Right renal pelvis (tissue), 4 donors: ENCODE measurements at regions not wholly inside any gene's neighbourhood (a gene's known extent, or its start where the extent isn't known, plus 50 kb on each side); places are given as distances from the start of the nearest gene placed in this dataset.
A peak's percentile ranks its signal among the peaks of the same experiment; 100 is the strongest.
"Not testable (repeated sequence)": the region's sequence is repeated elsewhere in the genome, so short reads cannot be mapped to it uniquely, and the experiment has no call there.

Source experiments
- DNase-seq, 4 donors: peaks; one replicate each; pipeline ENCODE4 v3.0.0-alpha.2; 2013; ENCODE audit warnings: low read depth in 4 of 4, low spot score in 3 of 4, missing footprints in 1 of 4

- DNase-seq: no peak
Observed at GRCh38 chr4:26197018-26197779, 123.6 kb upstream of the RBPJ start.

GRCh38 chr4:26198931-26199330, 121.9 kb upstream of the RBPJ start:
- not testable (repeated sequence) for DNase-seq

GRCh38 chr4:26199596-26199995, 121.2 kb upstream of the RBPJ start:
- DNase-seq: no peak

- DNase-seq: no peak
Observed at GRCh38 chr4:26201120-26201519, 119.7 kb upstream of the RBPJ start.

- DNase-seq: no peak
Observed at GRCh38 chr4:26204249-26204825, 116.5 kb upstream of the RBPJ start.

GRCh38 chr4:26204911-26205370, 115.9 kb upstream of the RBPJ start:
- no peak for DNase-seq

- DNase-seq: peak; percentile 50 to 63 (median 57)
Observed at GRCh38 chr4:26206339-26206738, 114.5 kb upstream of the RBPJ start.

- DNase-seq: no peak
Observed at GRCh38 chr4:26206999-26207398, 113.8 kb upstream of the RBPJ start.

- no peak for DNase-seq
Observed at GRCh38 chr4:26207631-26208030, 113.2 kb upstream of the RBPJ start.

- no peak for DNase-seq
Observed at GRCh38 chr4:26208237-26208994, 112.4 kb upstream of the RBPJ start.

GRCh38 chr4:26209378-26209777, 111.4 kb upstream of the RBPJ start:
- DNase-seq: not testable (repeated sequence)

GRCh38 chr4:26212528-26212927, 108.3 kb upstream of the RBPJ start:
- no peak for DNase-seq

GRCh38 chr4:26213317-26213716, 107.5 kb upstream of the RBPJ start:
- DNase-seq: no peak

- no peak for DNase-seq
Observed at GRCh38 chr4:26214994-26215393, 105.8 kb upstream of the RBPJ start.

GRCh38 chr4:26215725-26216124, 105.1 kb upstream of the RBPJ start:
- no peak for DNase-seq

- DNase-seq: no peak
Observed at GRCh38 chr4:26217481-26217880, 103.3 kb upstream of the RBPJ start.

GRCh38 chr4:26217961-26218676, 102.7 kb upstream of the RBPJ start:
- no peak for DNase-seq

- DNase-seq: no peak
Observed at GRCh38 chr4:26218677-26219605, 101.9 kb upstream of the RBPJ start.

- no peak for DNase-seq
Observed at GRCh38 chr4:26220696-26221095, 100.1 kb upstream of the RBPJ start.

GRCh38 chr4:26223155-26223554, 97.7 kb upstream of the RBPJ start:
- no peak for DNase-seq
